HFF-Myc (cell line): ENCODE measurements at regions not wholly inside any gene's neighbourhood (a gene's known extent, or its start where the extent isn't known, plus 50 kb on each side); places are given as distances from the start of the nearest gene placed in this dataset.

Experiments
- DNase-seq: peaks from one replicate; pipeline ENCODE4 v3.0.0-alpha.2; 2011; ENCODE audit warnings: low read depth; ENCODE audit errors: extremely low read depth
- H3K4me3 ChIP-seq: replicated peaks from 2 replicates; pipeline ENCODE4 v1.5.1; 2011; ENCODE audit warnings: low read depth, mild to moderate bottlenecking, control low read depth, low read length
- CTCF ChIP-seq: IDR thresholded peaks from 2 replicates; pipeline ENCODE4 v1.5.1; 2012; ENCODE audit warnings: mild to moderate bottlenecking, low read depth, low read length, control low read depth; ENCODE audit errors: missing control alignments

- no peak for DNase-seq
- no peak for TF ChIP-seq CTCF
These were observed 95.8 kb downstream of the S1PR1 start for GRCh38 chr1:101332633-101333032.

GRCh38 chr1:101333186-101333585 lies 96.4 kb downstream of the S1PR1 start:
- no peak overlapping the region for H3K4me3 ChIP-seq
- no peak for DNase-seq
- no peak for TF ChIP-seq CTCF

More at GRCh38 chr1:101332633-101333032, 95.8 kb downstream of the S1PR1 start:
- no peak overlapping the region for H3K4me3 ChIP-seq

GRCh38 chr1:101337968-101338367 lies 101.1 kb downstream of the S1PR1 start:
- no peak overlapping the region for H3K4me3 ChIP-seq
- no peak for DNase-seq
- TF ChIP-seq CTCF = no peak

- TF ChIP-seq CTCF = no peak
- DNase-seq = no peak
- no peak overlapping the region for H3K4me3 ChIP-seq
These were observed 102.1 kb downstream of the S1PR1 start for GRCh38 chr1:101338714-101339430.

- no peak for DNase-seq
- no peak for TF ChIP-seq CTCF
- H3K4me3 ChIP-seq = no peak overlapping the region
These were observed 107.9 kb downstream of the S1PR1 start for GRCh38 chr1:101344745-101345144.

- no peak overlapping the region for H3K4me3 ChIP-seq
- DNase-seq = no peak
- no peak for TF ChIP-seq CTCF
These were observed 109.6 kb downstream of the S1PR1 start for GRCh38 chr1:101346419-101346818.

- DNase-seq = no peak
- H3K4me3 ChIP-seq = no peak overlapping the region
- TF ChIP-seq CTCF = no peak
These were observed 119.2 kb downstream of the S1PR1 start for GRCh38 chr1:101356013-101356412.
